GM12878 (cell line): ENCODE measurements at regions not wholly inside any gene's neighbourhood (a gene's known extent, or its start where the extent isn't known, plus 50 kb on each side); places are given as distances from the start of the nearest gene placed in this dataset.

Source experiments
- ATAC-seq: fragments of 200-7000 bp; cut with Tn5 transposase; 3 replicates; pipeline ENCODE4 v1.9.1; 2020; ENCODE audit warnings: mild to moderate bottlenecking, moderate library complexity
- BruUV-seq: library from RNA; stranded (reverse); fragments of 400-500 nt; replicated peaks from 2 replicates; lab custom pipeline; 2021; lab: Mats Ljungman, UMichigan
- CTCF ChIA-PET: fragments of 300-600 bp; sonication (Branson Sonifier 250); formaldehyde crosslinking; extraction: SDS; loops from one replicate; lab custom pipeline; 2021; ENCODE audit warnings: inconsistent platforms; lab: Yijun Ruan, JAX
- POLR2A ChIA-PET: fragments of 350-600 bp; formaldehyde crosslinking; extraction: SDS; loops from one replicate; lab custom pipeline; 2021; ENCODE audit warnings: inconsistent platforms; lab: Charles Lee
- RAD21 ChIA-PET: fragments of 300-600 bp; sonication (Branson Sonifier 250); formaldehyde crosslinking; loops from one replicate; lab custom pipeline; 2023; ENCODE audit warnings: antibody characterized with exemption; ENCODE audit not compliant: unreplicated experiment; lab: Charles Lee
- SMC1A ChIA-PET: fragments of 300-600 bp; sonication (Branson Sonifier 250); formaldehyde crosslinking; loops from one replicate; lab custom pipeline; 2023; ENCODE audit not compliant: unreplicated experiment, uncharacterized antibody; lab: Charles Lee
- DNase-seq: peaks from one replicate; pipeline ENCODE4 v3.0.0-alpha.2; 2011; ENCODE audit warnings: low read depth, low spot score
- FAIRE-seq: peaks from 3 replicates; lab custom pipeline; 2011; peaks lifted over from hg19 to GRCh38; lab: Jason Lieb, UNC
- H2AFZ ChIP-seq: 2 replicates; pipeline ENCODE4 v1.6.0; 2011; ENCODE audit warnings: low read depth, low read length, control low read depth; ENCODE audit not compliant: control insufficient read depth
- H3K27ac ChIP-seq: 2 replicates; pipeline ENCODE4 v1.5.1; 2011; ENCODE audit warnings: control low read depth; ENCODE audit not compliant: control insufficient read depth, insufficient read depth
- H3K27me3 ChIP-seq, 2 experiments: replicated peaks in 1 of 2; 2 replicates each; pipeline versions ENCODE4 v1.6.0 to v1.6.1; 2011; ENCODE audit warnings: low read length in 1 of 2; ENCODE audit not compliant: control insufficient read depth in 2 of 2, insufficient read depth in 2 of 2
- H3K36me3 ChIP-seq, 2 experiments: 2 replicates each; pipeline ENCODE4 v1.5.1; 2011; ENCODE audit warnings: low read length in 1 of 2; ENCODE audit not compliant: control insufficient read depth in 2 of 2, insufficient read depth in 2 of 2
- H3K4me1 ChIP-seq: 2 replicates; pipeline ENCODE4 v1.6.1; 2011; ENCODE audit warnings: mild to moderate bottlenecking, low read length, moderate library complexity, mixed read lengths; ENCODE audit not compliant: control insufficient read depth, insufficient read depth
- H3K4me2 ChIP-seq: 2 replicates; pipeline ENCODE4 v1.6.0; 2011; ENCODE audit warnings: control low read depth; ENCODE audit not compliant: control insufficient read depth, insufficient read depth
- H3K4me3 ChIP-seq: fragments of 200-600 bp; sonication (generic); 2 replicates; pipeline ENCODE4 v1.5.1; 2016
- H3K79me2 ChIP-seq: 2 replicates; pipeline ENCODE4 v1.6.0; 2011; ENCODE audit warnings: low read length; ENCODE audit not compliant: control insufficient read depth, insufficient read depth
- H3K9ac ChIP-seq: 2 replicates; pipeline ENCODE4 v1.8.0; 2011; ENCODE audit warnings: low read length, control low read depth, mixed read lengths; ENCODE audit not compliant: control insufficient read depth, insufficient read depth
- H3K9me3 ChIP-seq: replicated peaks from 3 replicates; pipeline ENCODE4 v1.5.1; 2011; ENCODE audit warnings: mild to moderate bottlenecking, low read length; ENCODE audit not compliant: control insufficient read depth, insufficient read depth
- H4K20me1 ChIP-seq: 2 replicates; pipeline ENCODE4 v1.6.0; 2011; ENCODE audit not compliant: control insufficient read depth, insufficient read depth
- CHD2 ChIP-seq: IDR thresholded peaks from 2 replicates; pipeline ENCODE4 v1.6.1; 2011; ENCODE audit warnings: low read depth, low read length, improper control_type of control experiment, borderline replicate concordance
- EGR1 ChIP-seq, 2 experiments: IDR thresholded peaks; 1 replicate in 1 of 2; 2 replicates in 1 of 2; pipeline ENCODE4 v1.6.1; 2011 to 2012; ENCODE audit warnings: low read depth in 2 of 2, low read length in 2 of 2, borderline replicate concordance in 1 of 2, mild to moderate bottlenecking in 1 of 2, moderate library complexity in 1 of 2
- IKZF1 ChIP-seq: fragments of 450-650 bp; conservative IDR thresholded peaks from 2 replicates; pipeline ENCODE4 v1.6.1; 2017; ENCODE audit warnings: antibody characterized with exemption, mild to moderate bottlenecking
- JUND ChIP-seq: IDR thresholded peaks from 2 replicates; pipeline ENCODE4 v1.6.1; 2012; ENCODE audit warnings: low read depth, mild to moderate bottlenecking, low read length, improper control_type of control experiment, moderate library complexity
- MLLT1 ChIP-seq: fragments of 450-650 bp; IDR thresholded peaks from 2 replicates; pipeline ENCODE4 v1.6.1; 2016; ENCODE audit warnings: mild to moderate bottlenecking
- MXI1 ChIP-seq: fragments of 150-350 bp; IDR thresholded peaks from 2 replicates; pipeline ENCODE4 v1.6.1; 2011; ENCODE audit warnings: low read depth, mild to moderate bottlenecking, inconsistent platforms, low read length, improper control_type of control experiment
- NFXL1 ChIP-seq: fragments of 450-650 bp; IDR thresholded peaks from 2 replicates; pipeline ENCODE4 v1.6.1; 2017; ENCODE audit warnings: antibody characterized with exemption, mild to moderate bottlenecking, borderline replicate concordance
- NR2C2 ChIP-seq: IDR thresholded peaks from 2 replicates; pipeline ENCODE4 v1.6.1; 2011; ENCODE audit warnings: borderline replicate concordance, low read depth; ENCODE audit not compliant: control insufficient read depth, insufficient read length
- NRF1 ChIP-seq: conservative IDR thresholded peaks from 2 replicates; pipeline ENCODE4 v1.6.1; 2011; ENCODE audit warnings: mild to moderate bottlenecking, low read depth, low read length, improper control_type of control experiment
- PAX8 ChIP-seq: fragments of 450-650 bp; IDR thresholded peaks from 2 replicates; pipeline ENCODE4 v1.6.1; 2017; ENCODE audit warnings: mild to moderate bottlenecking, moderate library complexity
- PBX3 ChIP-seq: IDR thresholded peaks from 2 replicates; pipeline ENCODE4 v1.6.1; 2011; ENCODE audit warnings: mild to moderate bottlenecking, low read depth, low read length, moderate library complexity; ENCODE audit not compliant: insufficient replicate concordance
- RELA ChIP-seq: fragments of 450-650 bp; IDR thresholded peaks from 2 replicates; pipeline ENCODE4 v1.8.0; 2014; ENCODE audit warnings: borderline replicate concordance; ENCODE audit not compliant: partially characterized antibody
- SIX5 ChIP-seq: IDR thresholded peaks from 2 replicates; pipeline ENCODE4 v1.6.1; 2011; ENCODE audit warnings: mild to moderate bottlenecking, low read depth, low read length, moderate library complexity; ENCODE audit not compliant: severe bottlenecking
- SRF ChIP-seq, 2 experiments: IDR thresholded peaks; 2 replicates each; pipeline ENCODE4 v1.6.1; 2011; ENCODE audit warnings: low read depth in 2 of 2, low read length in 2 of 2, mild to moderate bottlenecking in 1 of 2, moderate library complexity in 1 of 2
- ZBTB4 ChIP-seq: fragments of 450-650 bp; formaldehyde crosslinking; IDR thresholded peaks from 2 replicates; pipeline ENCODE4 v1.4.0; 2022; ENCODE audit warnings: mild to moderate bottlenecking, moderate library complexity
- ZNF274 ChIP-seq: IDR thresholded peaks from one replicate; pipeline ENCODE4 v1.8.0; 2011; ENCODE audit not compliant: insufficient read length, insufficient read depth
- WGBS: methylation state at CpG from one replicate; pipeline ENCODE4 v1.1.6; 2016; ENCODE audit warnings: low lambda C conversion rate; ENCODE audit not compliant: insufficient replicate concordance, insufficient coverage; ENCODE audit errors: missing lambda C conversion rate; 5-methylcytosine and 5-hydroxymethylcytosine counted together
- in situ Hi-C: fragments of 300-500 bp; cut with MboI; formaldehyde crosslinking; loops from 9 replicates; pipeline ENCODE4 v1.14.3; 2018; ENCODE audit warnings: mixed read lengths
- intact Hi-C: fragments of 100-400 bp; cut with micrococcal nuclease; formaldehyde crosslinking; loops from one replicate; pipeline ENCODE4 v1.14.2; 2022; ENCODE audit not compliant: unreplicated experiment

GRCh38 chr5:156052656-156053055 lies 274.3 kb upstream of the SGCD start:
- Histone ChIP-seq H3K4me2 (no peak overlapping the region), H3K4me3 (no peak overlapping the region), H3K4me1 (no peaks in the 10 kb centered on the region), H3K27ac (no peak overlapping the region), H3K9ac (no peak overlapping the region), H4K20me1 (no peaks in the 10 kb centered on the region), H3K36me3 (no peaks in the 10 kb centered on the region), H2AFZ (no peak overlapping the region), H3K79me2 (no peaks in the 10 kb centered on the region), H3K27me3 (no peaks in the 10 kb centered on the region), H3K9me3 (no peaks in the 10 kb centered on the region)
- BruUV-seq = no TSS peak
- FAIRE-seq = no peak
- POLR2A ChIA-PET = no interaction called here
- in situ Hi-C loops (no loop called here), intact Hi-C loops (no loop called here)
- CTCF ChIA-PET = no interaction called here
- RAD21 ChIA-PET = no interaction called here
- SMC1A ChIA-PET = no interaction called here
- WGBS = 0% methylated on average over 1 of the region's 1 CpG
- DNase-seq = no peak
- ATAC-seq = no peak
- TF ChIP-seq ZNF274 (no peak), MXI1 (no peak), MLLT1 (no peak), CHD2 (no peak), IKZF1 (no peak), RELA (no peak), NR2C2 (no peak), SRF (IDR thresholded peaks at IDR 0.05; ENCODE audit: low read depth in 2 of 2, low read length in 2 of 2) (no peak), PBX3 (no peak), SIX5 (no peak), EGR1 (IDR thresholded peaks at IDR 0.05; ENCODE audit: borderline replicate concordance in 1 of 2, low read depth in 2 of 2, low read length in 2 of 2) (no peak), NRF1 (no peak), ZBTB4 (CRISPR knock-in tag) (no peak), JUND (no peak), PAX8 (no peak), NFXL1 (no peak)
- TF ChIP-seq, all 136 proteins: peak for 0
